MCF 10A (cell line): ENCODE measurements at regions not wholly inside any gene's neighbourhood (a gene's known extent, or its start where the extent isn't known, plus 50 kb on each side); places are given as distances from the start of the nearest gene placed in this dataset.

ENCODE experiments used
- BruUV-seq: library from RNA; stranded (reverse); fragments of 400-500 nt; replicated peaks from 2 replicates; lab custom pipeline; 2021; lab: Mats Ljungman, UMichigan
- CTCF ChIA-PET: fragments of 300-600 bp; sonication (Branson Sonifier 250); formaldehyde crosslinking; extraction: SDS; loops from one replicate; lab custom pipeline; 2021; ENCODE audit warnings: antibody characterized with exemption, inconsistent platforms; lab: Yijun Ruan, JAX
- POLR2A ChIA-PET: fragments of 300-600, 350-650 bp; sonication (Branson Sonifier 250); formaldehyde crosslinking; extraction: SDS; loops from one replicate; lab custom pipeline; 2020; ENCODE audit warnings: antibody characterized with exemption, inconsistent platforms; lab: Yijun Ruan, JAX
- DNase-seq: peaks from one replicate; pipeline ENCODE4 v3.0.0-alpha.2; 2018; ENCODE audit not compliant: unreplicated experiment
- H3K27ac Mint-ChIP-seq: one replicate; pipeline ENCODE4 v1.8.0; 2022; ENCODE audit warnings: mild to moderate bottlenecking, low read depth, mixed read lengths; ENCODE audit not compliant: unreplicated experiment
- H3K27me3 Mint-ChIP-seq: one replicate; pipeline ENCODE4 v1.8.0; 2022; ENCODE audit warnings: mixed read lengths; ENCODE audit not compliant: insufficient read depth, unreplicated experiment
- H3K36me3 Mint-ChIP-seq: one replicate; pipeline ENCODE4 v1.8.0; 2022; ENCODE audit warnings: mild to moderate bottlenecking, moderate library complexity, mixed read lengths; ENCODE audit not compliant: insufficient read depth, unreplicated experiment
- H3K4me1 Mint-ChIP-seq: one replicate; pipeline ENCODE4 v1.8.0; 2022; ENCODE audit warnings: mixed read lengths; ENCODE audit not compliant: insufficient read depth, unreplicated experiment
- H3K4me3 Mint-ChIP-seq: one replicate; pipeline ENCODE4 v1.8.0; 2022; ENCODE audit warnings: mild to moderate bottlenecking, moderate library complexity, mixed read lengths; ENCODE audit not compliant: unreplicated experiment
- H3K9me3 Mint-ChIP-seq: one replicate; pipeline ENCODE4 v1.8.0; 2022; ENCODE audit warnings: mixed read lengths; ENCODE audit not compliant: unreplicated experiment
- CTCF ChIP-seq: fragments of 200-600 bp; IDR thresholded peaks from one replicate; pipeline ENCODE4 v1.8.0; 2022; ENCODE audit warnings: antibody characterized with exemption, mild to moderate bottlenecking; ENCODE audit not compliant: unreplicated experiment
- intact Hi-C: fragments of 100-400 bp; cut with micrococcal nuclease; formaldehyde crosslinking; loops from 2 replicates; pipeline ENCODE4 v1.14.1; 2022

GRCh38 chr4:28360681-28361080 lies 1500.0 kb downstream of the STIM2 start:
- intact Hi-C loops: no loop called here
- Mint-ChIP-seq H3K36me3 (no peaks in the 10 kb centered on the region), H3K4me1 (no peaks in the 10 kb centered on the region), H3K27me3 (no peaks in the 10 kb centered on the region), H3K27ac (no peak overlapping the region), H3K9me3 (no peaks in the 10 kb centered on the region), H3K4me3 (no peak overlapping the region)
- no TSS peak for BruUV-seq
- no peak for DNase-seq
- ChIA-PET POLR2A (interaction anchor here (0.7 kb wide), 1 partner anchor 16 kb away, joined by 3 read pairs; no protein-coding TSS in a partner anchor), CTCF (no interaction called here)
- TF ChIP-seq CTCF: no peak

- intact Hi-C loops: no loop called here
- H3K36me3 Mint-ChIP-seq: no peaks in the 10 kb centered on the region
- no peak for TF ChIP-seq CTCF
- no TSS peak for BruUV-seq
- DNase-seq: no peak
- no peak overlapping the region for H3K27ac Mint-ChIP-seq
- ChIA-PET CTCF (no interaction called here), POLR2A (no interaction called here)
- H3K4me3 Mint-ChIP-seq: no peak overlapping the region
- H3K27me3 Mint-ChIP-seq: no peaks in the 10 kb centered on the region
- no peaks in the 10 kb centered on the region for H3K4me1 Mint-ChIP-seq
- no peaks in the 10 kb centered on the region for H3K9me3 Mint-ChIP-seq
Measured at GRCh38 chr4:28362169-28362568, 1501.5 kb downstream of the STIM2 start.

- ChIA-PET POLR2A (no interaction called here), CTCF (no interaction called here)
- Mint-ChIP-seq H3K9me3 (no peaks in the 10 kb centered on the region), H3K27me3 (no peaks in the 10 kb centered on the region), H3K4me1 (peaks cover 6% of the 10 kb centered on the region), H3K4me3 (no peak overlapping the region), H3K36me3 (no peaks in the 10 kb centered on the region), H3K27ac (peak overlapping the region; percentile 87)
- no TSS peak for BruUV-seq
- intact Hi-C loops: no loop called here
- TF ChIP-seq CTCF: no peak
- DNase-seq: peak; percentile 3
Measured at GRCh38 chr4:28369499-28369898, 1508.9 kb downstream of the STIM2 start.

DNA sequence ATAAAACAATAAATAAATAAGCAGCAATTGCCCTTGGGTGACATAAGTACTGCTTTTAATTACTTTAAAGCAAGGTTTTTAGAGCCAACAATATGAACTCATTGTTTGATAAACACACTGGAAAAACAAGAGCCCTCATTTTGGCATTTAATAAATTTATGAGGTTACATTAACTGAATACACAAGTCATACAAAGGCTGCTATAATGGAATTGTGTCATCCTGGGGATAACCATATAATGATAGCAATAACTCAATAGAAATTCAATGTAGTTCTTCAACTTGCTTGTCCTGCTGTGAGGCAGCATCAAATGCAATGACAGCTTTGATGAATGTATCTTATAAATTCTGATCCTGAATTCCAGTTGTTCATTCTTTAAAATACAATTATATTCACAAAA lies 1512.5 kb downstream of the STIM2 start:
- H3K4me3 Mint-ChIP-seq: no peak overlapping the region
- H3K27ac Mint-ChIP-seq: no peak overlapping the region
- no peak for TF ChIP-seq CTCF
- ChIA-PET CTCF (no interaction called here), POLR2A (interaction anchor here (0.6 kb wide), 1 partner anchor 323 kb away, joined by 3 read pairs; no protein-coding TSS in a partner anchor)
- H3K27me3 Mint-ChIP-seq: no peaks in the 10 kb centered on the region
- H3K4me1 Mint-ChIP-seq: peaks cover 6% of the 10 kb centered on the region
- no peaks in the 10 kb centered on the region for H3K9me3 Mint-ChIP-seq
- no peaks in the 10 kb centered on the region for H3K36me3 Mint-ChIP-seq
- BruUV-seq: no TSS peak
- no peak for DNase-seq
- intact Hi-C loops: no loop called here
